Breast epithelium (tissue), 3 donors: ENCODE measurements at regions not wholly inside any gene's neighbourhood (a gene's known extent, or its start where the extent isn't known, plus 50 kb on each side); places are given as distances from the start of the nearest gene placed in this dataset.

Source experiments
- CTCF ChIP-seq, 3 donors: fragments of 450-650 bp; IDR thresholded peaks; one replicate each; pipeline ENCODE4 v1.5.1; 2016 to 2017; ENCODE audit warnings: antibody characterized with exemption in 3 of 3, mild to moderate bottlenecking in 3 of 3, moderate library complexity in 3 of 3
- POLR2A ChIP-seq: fragments of 450-650 bp; IDR thresholded peaks from one replicate; pipeline ENCODE4 v1.6.1; 2016; ENCODE audit warnings: antibody characterized with exemption, mild to moderate bottlenecking, moderate library complexity

- TF ChIP-seq POLR2A (no peak), CTCF (IDR thresholded peaks at IDR 0.05) (no peak)
These were observed 83.0 kb downstream of the SEC61B start for GRCh38 chr9:99305124-99305523.
